H4 (cell line): ENCODE measurements at regions not wholly inside any gene's neighbourhood (a gene's known extent, or its start where the extent isn't known, plus 50 kb on each side); places are given as distances from the start of the nearest gene placed in this dataset.
"Not testable (repeated sequence)": the region's sequence is repeated elsewhere in the genome, so short reads cannot be mapped to it uniquely, and the experiment has no call there.

ENCODE experiments used
- DNase-seq: peaks from one replicate; pipeline ENCODE4 v3.0.0-alpha.2; 2015; ENCODE audit warnings: low spot score

DNA sequence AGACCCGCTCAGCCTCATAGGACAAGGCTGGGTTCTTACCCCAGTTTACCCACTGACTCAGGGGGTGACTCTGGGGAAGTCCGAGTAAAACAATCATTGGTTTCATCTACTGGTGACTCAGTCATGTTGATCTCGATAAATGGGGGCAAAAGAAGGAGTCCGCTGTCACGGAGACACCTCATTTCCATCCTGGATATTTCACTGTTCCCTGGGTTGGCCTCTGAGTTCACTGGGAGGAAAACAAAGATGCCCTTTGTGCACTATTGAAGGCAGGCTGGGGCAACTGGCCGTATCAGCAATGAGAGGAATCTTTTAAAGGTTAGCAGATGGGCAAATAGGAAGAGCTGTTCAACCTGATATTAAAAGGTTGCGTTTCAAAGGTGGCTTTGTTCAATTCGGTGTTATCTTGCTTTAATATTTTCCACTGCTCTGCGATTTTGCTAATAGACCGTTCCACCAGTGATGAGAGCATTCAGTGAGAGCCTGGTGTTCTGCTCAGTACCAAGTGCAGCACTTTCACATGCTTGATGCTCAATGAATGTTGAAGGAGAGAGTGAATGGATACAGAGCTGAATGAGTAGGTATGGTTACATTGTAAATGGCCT lies 110.2 kb upstream of the EGFLAM start:
- DNase-seq = no peak

DNA sequence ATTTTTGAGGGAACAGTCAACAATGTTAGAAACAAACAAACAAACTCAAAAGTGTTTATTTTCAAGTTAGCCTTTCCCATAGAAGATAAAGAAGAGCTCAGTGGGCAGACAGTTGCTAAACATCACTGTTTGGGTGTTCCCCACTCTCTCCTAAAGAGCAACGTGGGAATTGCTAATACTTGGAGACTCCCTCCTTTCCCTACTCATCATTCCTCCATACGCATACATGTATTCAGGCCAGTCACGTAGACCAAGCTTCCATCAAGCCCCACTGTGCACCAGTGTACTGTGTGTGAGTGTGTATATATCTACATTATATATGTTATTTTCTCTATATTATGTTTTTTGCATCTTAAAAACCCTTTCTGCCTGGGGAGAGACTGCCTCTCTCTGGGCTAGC lies 115.0 kb upstream of the EGFLAM start:
- no peak for DNase-seq

DNA sequence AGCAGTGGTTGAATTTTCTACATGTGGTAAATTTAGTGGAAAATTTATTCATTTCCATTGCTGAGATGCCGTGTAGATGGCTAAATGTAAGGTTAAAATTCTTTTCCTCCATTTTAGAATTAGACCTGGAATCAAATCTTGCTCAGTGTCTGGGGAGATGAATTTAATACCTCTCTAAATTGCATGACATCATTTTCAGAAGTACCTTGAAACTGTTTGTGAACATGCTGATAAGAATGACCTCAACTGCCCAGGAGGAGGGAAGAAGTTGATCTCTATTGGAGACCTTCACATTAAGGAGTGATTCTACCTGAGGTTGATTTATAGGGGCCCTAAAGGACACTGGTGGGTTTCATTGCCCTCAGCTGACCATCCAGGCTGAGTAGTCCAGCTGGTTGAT lies 116.7 kb upstream of the EGFLAM start:
- DNase-seq = no peak

DNA sequence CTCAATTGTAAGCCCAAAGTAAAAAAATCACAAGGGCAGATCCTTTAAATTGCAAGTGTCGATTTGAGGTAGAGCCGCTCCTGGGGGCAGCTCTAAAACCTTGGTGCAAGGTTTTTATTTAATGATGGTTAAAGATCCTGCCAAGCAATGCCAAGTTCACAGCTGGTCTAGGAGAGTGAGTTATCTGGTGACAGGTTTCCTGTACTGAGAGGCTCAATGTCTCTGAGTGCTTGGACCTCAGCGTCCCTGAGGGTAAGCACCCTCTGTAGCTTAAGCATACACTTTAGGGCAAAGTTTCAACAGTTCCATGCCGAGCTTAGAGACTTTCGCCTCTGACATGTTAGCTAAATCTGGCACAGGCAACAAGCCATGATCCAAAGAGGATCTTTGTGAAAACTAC lies 119.8 kb upstream of the EGFLAM start:
- DNase-seq = no peak

DNA sequence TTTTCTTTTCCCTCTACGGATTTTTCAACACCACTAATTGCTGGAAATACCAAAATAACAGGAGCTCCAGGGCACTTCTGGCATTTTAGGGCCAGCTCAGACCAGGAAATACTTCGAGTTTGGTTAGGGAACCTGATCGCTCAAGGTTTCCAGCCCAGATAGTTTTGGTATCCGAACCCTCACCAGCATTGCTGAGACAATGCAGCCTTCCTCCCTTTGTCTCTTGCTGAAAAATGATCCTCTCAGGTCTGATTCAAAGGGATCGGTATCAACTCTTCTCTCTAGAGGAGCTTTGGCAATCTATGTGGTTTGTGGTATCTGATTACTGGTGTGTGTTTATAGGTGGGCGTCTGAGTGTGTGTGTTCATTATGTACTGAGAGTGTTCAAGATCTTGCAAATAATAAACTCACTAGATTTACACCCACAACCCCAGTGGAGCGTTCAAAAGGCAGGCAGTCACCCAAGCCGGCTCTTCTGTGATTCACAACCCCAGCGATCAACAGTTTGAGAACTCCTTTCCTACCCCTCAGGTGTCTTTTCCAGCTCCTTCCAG lies 122.8 kb upstream of the EGFLAM start:
- no peak for DNase-seq

DNA sequence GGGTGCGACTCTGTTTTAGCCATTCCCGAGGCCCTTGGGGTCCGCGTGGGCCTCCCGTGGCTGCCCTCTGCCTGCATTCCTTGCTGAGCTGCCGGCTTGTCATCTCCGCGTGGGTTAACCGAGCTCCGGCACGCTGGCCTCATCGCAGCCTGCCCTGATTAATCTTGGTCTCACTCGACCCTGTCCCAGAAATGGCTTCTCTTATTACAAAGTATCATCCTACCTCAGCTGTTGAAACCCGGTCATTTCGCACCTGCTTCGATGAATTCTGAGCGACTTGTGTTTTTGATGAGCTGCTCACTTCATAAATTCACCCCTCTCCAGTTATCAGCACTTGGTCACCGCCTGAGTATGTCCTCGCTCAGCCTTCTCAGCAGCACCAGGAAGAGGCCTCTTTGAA lies 123.5 kb upstream of the EGFLAM start:
- DNase-seq = no peak

DNA sequence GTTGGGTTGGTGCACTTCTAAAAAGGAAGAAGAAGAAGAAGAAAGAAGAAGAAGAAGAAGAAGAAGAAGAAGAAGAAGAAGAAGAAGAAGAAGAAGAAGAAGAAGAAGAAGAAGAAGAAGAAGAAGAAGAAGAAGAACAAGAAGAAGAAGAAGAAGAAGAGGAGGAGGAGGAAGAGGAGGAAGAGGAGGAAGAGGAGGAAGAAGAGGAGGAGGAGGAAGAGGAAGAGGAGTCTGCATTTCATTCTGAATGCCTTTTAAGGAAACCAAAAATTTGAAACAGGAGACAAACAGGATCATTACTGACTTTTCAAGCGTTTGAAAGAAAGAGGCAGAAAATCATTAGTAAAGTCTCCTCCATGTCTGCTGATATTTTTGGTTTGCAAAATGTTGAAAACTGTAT lies 124.1 kb upstream of the EGFLAM start:
- not testable (repeated sequence) for DNase-seq

DNA sequence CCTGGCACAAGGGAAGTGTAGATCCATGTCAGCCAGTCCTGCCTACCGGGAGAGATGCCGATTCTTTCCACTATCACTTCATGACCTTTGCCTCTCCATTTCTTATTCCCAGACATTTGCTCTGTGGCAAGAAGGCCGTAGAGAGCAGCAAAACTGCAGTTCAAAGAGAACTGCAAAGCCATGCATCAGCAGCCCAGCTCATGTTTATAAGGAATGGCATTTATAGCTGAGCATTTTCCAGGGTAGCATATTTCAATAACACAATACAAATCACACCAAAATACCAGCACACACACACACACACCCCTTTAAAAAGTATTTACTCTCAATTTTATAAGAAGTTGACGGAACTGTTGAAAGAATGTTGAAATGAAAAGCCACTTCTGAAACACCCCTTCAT lies 126.7 kb upstream of the EGFLAM start:
- DNase-seq = no peak

DNA sequence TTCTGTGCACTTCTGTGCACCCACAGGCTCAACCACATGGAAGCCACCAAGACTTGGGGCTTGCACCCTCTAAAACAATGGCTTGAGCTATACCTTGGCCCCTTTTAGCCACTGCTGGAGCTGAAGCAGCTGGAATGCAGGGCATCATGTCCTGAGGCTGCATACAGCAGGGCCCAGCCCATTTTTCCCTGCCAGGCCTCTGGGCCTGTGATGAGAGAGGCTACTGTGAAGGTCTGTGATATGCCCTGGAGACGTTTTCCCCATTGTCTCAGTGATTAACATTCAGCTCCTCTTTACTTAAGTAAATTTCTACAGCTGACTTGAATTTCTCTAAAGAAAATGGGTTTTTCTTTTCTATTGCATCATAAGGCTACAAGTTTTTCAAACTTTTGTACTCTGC lies 134.0 kb upstream of the EGFLAM start:
- no peak for DNase-seq

DNA sequence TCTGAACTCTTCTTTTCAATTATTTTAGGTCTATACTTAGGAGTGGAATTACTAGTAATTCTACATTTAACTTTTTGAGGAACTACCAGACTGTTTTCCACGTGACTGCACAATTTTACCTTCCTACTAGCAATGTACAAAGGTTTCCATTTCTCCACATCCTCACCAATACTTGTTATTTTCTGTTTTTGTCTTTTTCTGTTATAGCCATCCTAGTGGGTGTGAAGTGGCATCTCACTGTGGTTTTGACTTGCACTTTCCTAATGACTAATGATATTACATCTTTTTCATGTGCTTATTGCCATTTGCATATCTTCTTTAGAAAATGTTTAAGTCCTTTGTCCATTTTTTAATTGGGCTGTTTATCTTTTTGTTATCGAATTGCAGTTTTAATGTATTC lies 136.9 kb upstream of the EGFLAM start:
- DNase-seq = no peak

DNA sequence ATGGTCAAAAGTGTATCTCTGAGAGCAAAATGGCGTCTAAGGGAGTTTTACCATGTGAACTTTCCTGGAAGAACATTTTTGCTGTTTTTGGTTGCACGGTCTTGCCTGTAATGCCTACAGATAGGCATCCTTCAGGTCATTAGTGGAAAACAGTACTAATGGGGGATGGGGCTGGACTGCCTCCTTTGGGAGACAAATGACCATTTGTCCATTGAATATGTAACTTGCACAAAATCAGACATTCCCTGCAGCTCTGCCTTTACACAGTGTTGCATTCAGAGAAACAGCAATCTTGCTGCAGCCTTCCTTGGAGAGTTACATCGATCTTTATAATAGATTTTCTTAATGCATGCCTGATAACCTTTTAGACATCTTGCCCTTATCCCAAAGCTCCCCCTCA lies 138.5 kb upstream of the EGFLAM start:
- no peak for DNase-seq

DNA sequence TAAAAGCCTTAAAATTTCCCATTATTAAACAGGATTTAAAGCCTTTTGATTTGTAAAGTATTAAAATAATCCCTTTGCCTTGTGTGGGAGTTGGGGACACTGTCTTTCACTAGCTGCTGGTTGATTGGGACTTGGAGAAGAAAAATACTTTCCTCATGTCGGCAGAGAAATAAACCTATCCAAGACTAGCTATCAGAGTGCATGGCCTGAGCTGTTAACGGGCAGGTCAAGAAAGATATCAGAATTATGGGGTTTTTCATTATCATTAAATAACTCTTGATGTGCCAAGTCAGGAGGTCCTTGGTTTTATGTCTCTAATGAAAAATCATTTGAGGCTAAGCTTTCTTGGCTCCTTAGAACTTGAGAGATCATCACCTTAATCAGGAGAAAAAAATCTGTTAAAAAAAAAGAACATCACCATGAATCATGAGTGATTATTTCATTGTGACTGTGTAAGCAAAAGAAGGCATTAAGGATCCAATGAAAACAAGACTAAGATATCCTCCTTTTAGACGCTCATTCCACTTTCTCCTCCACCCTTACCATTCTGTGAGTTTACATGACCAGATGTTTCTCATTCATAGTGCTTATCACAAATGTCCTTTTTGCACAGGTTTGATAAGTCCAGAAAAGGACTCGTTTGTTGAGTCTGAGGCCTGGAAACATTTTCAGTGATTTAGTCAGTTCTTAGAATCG lies 140.4 kb upstream of the EGFLAM start:
- DNase-seq = no peak

DNA sequence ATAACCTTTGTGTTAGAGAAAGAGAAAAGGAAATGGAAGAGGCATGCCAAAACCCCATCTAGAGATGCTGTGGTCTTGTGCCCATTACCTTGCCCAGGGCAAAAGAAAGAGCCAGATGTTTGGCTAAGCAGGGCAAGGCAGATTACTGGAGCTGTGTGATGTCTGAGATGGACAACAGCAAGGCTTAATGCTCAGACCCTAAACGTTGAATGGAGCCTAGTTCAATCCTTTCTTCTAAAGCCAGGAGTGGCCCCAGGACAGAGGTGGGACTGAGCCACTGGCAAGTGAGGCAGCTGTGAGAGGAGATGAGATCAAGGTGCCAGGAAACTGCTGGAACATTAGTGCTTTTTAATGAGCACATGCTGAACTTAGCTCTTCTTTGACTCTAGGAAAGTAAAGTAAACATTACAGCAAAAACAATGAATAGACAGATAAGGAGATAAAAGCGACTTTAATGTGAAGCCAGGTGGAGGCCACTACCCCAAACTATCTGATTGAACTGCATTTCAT lies 143.0 kb upstream of the EGFLAM start:
- no peak for DNase-seq

DNA sequence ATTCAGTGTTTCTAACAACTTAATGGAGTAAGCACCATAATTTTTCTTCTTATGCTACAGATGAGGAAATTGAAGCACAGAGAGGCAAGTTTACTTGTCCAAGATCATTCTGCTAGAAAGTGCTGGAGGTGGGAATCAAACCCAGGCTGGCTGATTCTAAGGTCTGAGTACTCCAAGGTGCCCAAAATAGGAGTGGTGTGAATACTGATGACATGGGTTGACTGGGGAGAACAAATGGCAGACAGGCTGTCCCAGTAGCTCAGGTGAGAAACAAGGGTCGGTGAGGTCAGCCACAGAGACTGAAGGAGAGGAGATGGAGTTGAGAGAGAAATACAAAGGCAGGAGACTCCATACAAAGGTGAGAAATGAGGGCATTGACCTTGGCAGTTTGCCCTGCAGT lies 144.5 kb upstream of the EGFLAM start:
- no peak for DNase-seq

DNA sequence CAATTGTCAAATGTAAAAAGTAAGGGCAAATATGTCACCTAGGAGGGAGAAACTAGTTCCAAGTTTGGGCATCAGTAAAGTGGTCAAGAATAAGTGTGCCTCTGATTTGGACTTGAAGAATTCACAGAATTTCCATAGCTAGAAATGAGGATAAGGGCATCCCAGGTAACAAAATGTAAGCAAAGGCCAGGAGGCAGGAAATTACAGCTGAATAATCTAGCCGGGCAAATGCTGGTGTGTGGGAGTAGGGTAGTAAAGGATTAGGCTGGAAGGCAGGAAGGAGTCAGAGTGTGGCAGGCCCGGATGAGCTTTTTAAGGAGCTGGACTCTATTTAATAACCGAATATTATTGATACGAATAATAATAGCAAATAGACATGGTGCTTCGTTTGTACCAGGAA lies 144.9 kb upstream of the EGFLAM start:
- no peak for DNase-seq

DNA sequence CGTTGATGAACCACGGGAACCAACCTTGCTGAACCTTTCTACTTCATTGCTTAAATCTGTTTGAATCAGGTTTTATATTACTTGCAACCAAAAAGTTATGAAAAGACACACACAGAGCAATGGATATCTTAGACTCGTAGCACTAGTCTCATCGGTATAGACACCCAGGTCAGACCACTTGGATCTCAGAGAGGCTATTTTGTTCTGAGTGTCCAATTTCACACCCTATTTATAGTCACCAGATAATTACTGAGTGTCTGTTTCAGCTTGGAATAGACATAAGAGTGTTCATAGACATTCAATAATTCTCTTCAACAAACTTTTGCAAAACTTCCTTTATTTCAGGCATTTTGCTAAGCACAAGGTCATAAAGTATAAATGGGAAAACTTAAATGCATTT lies 145.4 kb upstream of the EGFLAM start:
- DNase-seq = no peak

DNA sequence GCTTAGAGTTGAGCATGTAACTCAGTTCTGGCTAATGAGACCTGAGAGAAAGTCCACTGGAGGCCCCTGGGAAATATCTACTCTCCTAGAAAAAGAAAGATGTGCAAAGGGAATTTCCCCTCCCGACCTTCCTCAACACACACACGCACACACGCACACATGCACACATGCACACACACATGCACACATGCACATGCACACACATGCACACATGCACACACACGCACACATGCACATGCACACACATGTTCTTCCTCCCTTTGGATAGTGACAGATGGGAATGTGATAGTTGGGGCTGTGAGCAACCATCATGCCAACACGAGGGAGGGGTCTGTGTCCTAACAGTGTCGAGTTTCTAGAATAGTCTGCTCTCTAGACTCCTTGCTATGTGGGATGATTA lies 148.2 kb upstream of the EGFLAM start:
- no peak for DNase-seq

DNA sequence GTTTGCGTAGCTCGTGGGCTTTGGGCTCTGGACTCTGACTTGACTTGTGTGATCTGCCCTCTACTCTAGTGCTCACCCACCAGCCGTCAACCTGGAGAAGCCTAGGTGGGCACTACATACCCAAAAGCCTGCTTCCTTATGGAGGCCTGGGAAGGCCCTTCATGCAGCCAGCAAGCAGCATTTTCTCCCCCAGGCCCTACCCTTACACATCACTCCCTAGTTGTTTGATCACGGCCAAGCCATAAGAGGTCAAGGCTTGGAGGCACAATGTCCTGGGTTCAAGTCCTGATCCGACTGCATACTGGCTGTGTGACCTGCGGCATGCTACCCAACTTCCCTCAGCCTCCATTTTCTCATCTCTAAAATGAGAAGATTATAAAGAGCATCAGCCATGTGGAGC lies 151.3 kb upstream of the EGFLAM start:
- no peak for DNase-seq

DNA sequence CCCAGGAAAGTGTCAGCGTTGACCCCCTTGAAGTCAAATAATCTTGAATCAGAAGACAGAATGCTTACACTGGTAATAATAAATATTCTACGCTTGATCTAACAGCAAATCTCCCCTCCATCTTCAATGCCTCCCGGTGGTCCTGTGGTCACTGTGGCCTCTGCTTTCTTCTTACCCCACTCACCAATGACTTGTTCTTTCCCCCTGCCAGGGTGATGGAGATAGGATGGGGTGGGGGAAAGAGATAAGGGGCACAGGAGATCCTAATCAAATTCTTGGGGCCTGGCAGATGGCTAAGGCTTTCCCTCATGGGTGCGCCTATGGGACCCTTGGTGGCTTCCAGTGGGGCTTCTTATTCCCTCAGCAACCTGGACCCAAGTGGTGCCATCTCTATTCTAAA lies 152.6 kb upstream of the EGFLAM start:
- DNase-seq = no peak

DNA sequence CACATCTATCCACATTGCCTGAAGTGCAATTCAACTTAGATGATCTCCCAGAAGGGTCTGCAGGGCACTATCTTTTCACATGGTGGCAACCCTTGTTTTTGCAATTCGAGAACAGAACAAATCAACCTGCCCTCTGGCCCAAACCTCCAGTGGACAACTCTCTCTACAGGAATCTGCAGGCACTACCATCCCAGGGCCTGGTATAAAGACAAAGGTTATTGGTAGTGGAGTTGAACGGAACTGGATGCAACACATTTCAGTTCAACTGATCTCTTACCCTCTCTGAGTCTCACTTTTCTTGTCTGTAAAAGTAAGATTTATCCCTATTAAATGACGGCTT lies 153.2 kb upstream of the EGFLAM start:
- no peak for DNase-seq

DNA sequence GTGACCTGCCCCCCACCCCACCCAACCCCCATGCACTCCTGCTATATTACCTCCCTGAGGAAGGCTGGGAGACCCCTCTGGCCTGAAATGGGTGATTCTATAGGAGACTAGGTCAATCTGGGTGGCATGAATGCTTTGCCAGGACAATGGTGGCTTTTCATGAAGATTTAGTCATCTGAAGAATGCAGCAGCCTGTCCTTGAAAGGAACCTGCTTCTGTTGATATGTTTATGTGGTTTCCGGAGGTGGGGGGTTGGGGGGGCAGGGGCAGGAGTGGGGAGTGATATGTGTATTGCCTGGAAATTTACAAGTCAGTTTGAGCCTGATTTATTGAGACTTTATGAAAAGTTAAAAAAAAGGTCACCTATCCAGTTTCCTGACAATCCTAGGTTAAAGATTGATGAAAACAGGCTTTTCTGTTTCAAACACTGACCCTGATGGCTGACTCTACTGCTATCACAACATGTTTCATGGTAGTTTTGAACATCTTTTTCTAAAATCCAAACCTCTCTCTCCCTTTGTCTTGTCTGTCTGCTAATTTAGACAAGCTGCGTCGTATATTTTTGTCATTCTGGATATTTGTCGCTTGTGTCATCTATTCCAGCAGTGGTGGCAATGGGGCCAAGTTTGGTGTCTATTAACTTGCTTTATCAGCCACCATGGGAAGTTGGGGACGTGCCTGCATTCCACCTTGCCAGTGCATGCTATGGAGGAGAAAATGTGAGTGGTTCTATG lies 153.7 kb upstream of the EGFLAM start:
- DNase-seq = peak; percentile 63

DNA sequence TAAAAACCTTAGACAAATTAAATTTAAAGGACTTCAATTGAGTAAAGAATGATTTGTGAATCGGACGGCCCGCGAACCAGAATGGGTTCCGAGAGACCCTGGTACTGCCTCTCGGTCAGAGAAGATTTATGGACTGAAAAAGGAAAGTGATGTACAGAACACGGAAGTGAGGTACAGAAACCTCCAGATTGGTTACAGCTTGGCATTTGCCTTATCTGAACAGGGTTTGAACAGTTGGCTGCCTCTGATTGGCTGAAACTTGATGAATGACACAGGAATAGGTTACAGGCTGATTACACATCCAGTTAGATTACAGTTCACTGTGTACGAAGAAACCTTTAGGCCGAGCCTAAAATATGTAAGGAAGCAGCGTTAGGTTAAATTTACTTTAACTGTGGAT lies 156.5 kb upstream of the EGFLAM start:
- DNase-seq = no peak
